Osteoblast (primary cell): ENCODE measurements at regions not wholly inside any gene's neighbourhood (a gene's known extent, or its start where the extent isn't known, plus 50 kb on each side); places are given as distances from the start of the nearest gene placed in this dataset.

Source experiments
- DNase-seq: peaks from one replicate; pipeline ENCODE4 v3.0.0; 2011; ENCODE audit warnings: low spot score, mixed read lengths; ENCODE audit not compliant: insufficient read length; ENCODE audit errors: missing footprints
- H2AFZ ChIP-seq: 2 replicates; pipeline ENCODE4 v1.6.0; 2011; ENCODE audit warnings: mild to moderate bottlenecking, low read length
- H3K27ac ChIP-seq: 2 replicates; pipeline ENCODE4 v1.5.1; 2011; ENCODE audit warnings: mild to moderate bottlenecking, low read depth, low read length, moderate library complexity
- H3K27me3 ChIP-seq: 2 replicates; pipeline ENCODE4 v1.6.0; 2012; ENCODE audit warnings: mild to moderate bottlenecking, control low read depth, inconsistent platforms, low read length, moderate library complexity; ENCODE audit not compliant: insufficient read depth
- H3K36me3 ChIP-seq: 2 replicates; pipeline ENCODE4 v1.5.1; 2011; ENCODE audit warnings: mild to moderate bottlenecking, low read length, control low read depth, moderate library complexity; ENCODE audit not compliant: insufficient read depth
- H3K4me1 ChIP-seq: 2 replicates; pipeline ENCODE4 v1.5.1; 2011; ENCODE audit warnings: mild to moderate bottlenecking, low read length, control low read depth, moderate library complexity; ENCODE audit not compliant: insufficient read depth
- H3K4me2 ChIP-seq: 2 replicates; pipeline ENCODE4 v1.6.0; 2011; ENCODE audit warnings: mild to moderate bottlenecking, low read length; ENCODE audit not compliant: insufficient read depth
- H3K4me3 ChIP-seq: fragments of 200-600 bp; sonication (generic); 3 replicates; pipeline ENCODE4 v1.5.1; 2012; ENCODE audit warnings: mild to moderate bottlenecking, low read length, inconsistent platforms; ENCODE audit not compliant: insufficient read depth
- H3K79me2 ChIP-seq: 2 replicates; pipeline ENCODE4 v1.6.0; 2012; ENCODE audit warnings: mild to moderate bottlenecking, low read length, control low read depth, inconsistent platforms; ENCODE audit not compliant: insufficient read depth
- H3K9me3 ChIP-seq: 2 replicates; pipeline ENCODE4 v1.5.1; 2011; ENCODE audit warnings: low read depth, low read length, control low read depth
- H4K20me1 ChIP-seq: 2 replicates; pipeline ENCODE4 v1.6.0; 2012; ENCODE audit warnings: mild to moderate bottlenecking, low read length, control low read depth; ENCODE audit not compliant: insufficient read depth
- TF ChIP-seq, protein P1 (sequence below): IDR thresholded peaks from 2 replicates; pipeline ENCODE4 v1.5.1; 2011; ENCODE audit warnings: mild to moderate bottlenecking, low read depth, low read length, moderate library complexity; ENCODE audit errors: extremely low read depth

- peaks cover 4% of the 10 kb centered on the region for H3K9me3 ChIP-seq
- H4K20me1 ChIP-seq, result no peaks in the 10 kb centered on the region
- no peak overlapping the region for H2AFZ ChIP-seq
- H3K36me3 ChIP-seq, result no peaks in the 10 kb centered on the region
- H3K27ac ChIP-seq, result no peak overlapping the region
- H3K4me3 ChIP-seq, result no peak overlapping the region
- TF ChIP-seq, protein P1, sequence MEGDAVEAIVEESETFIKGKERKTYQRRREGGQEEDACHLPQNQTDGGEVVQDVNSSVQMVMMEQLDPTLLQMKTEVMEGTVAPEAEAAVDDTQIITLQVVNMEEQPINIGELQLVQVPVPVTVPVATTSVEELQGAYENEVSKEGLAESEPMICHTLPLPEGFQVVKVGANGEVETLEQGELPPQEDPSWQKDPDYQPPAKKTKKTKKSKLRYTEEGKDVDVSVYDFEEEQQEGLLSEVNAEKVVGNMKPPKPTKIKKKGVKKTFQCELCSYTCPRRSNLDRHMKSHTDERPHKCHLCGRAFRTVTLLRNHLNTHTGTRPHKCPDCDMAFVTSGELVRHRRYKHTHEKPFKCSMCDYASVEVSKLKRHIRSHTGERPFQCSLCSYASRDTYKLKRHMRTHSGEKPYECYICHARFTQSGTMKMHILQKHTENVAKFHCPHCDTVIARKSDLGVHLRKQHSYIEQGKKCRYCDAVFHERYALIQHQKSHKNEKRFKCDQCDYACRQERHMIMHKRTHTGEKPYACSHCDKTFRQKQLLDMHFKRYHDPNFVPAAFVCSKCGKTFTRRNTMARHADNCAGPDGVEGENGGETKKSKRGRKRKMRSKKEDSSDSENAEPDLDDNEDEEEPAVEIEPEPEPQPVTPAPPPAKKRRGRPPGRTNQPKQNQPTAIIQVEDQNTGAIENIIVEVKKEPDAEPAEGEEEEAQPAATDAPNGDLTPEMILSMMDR, result no peak
- H3K27me3 ChIP-seq, result no peaks in the 10 kb centered on the region
- H3K4me2 ChIP-seq, result no peak overlapping the region
- DNase-seq, result no peak
- no peaks in the 10 kb centered on the region for H3K79me2 ChIP-seq
- H3K4me1 ChIP-seq, result no peaks in the 10 kb centered on the region
Measured at GRCh38 chr21:41048623-41049022, 119.3 kb upstream of the BACE2 start.

GRCh38 chr21:41052820-41053555, 115.0 kb upstream of the BACE2 start:
- no peak overlapping the region for H3K4me2 ChIP-seq
- H2AFZ ChIP-seq, result no peak overlapping the region
- TF ChIP-seq, protein P1, result no peak
- no peak for DNase-seq
- H3K4me1 ChIP-seq, result no peaks in the 10 kb centered on the region
- no peaks in the 10 kb centered on the region for H3K27me3 ChIP-seq
- no peaks in the 10 kb centered on the region for H3K36me3 ChIP-seq
- H3K9me3 ChIP-seq, result peaks cover 4% of the 10 kb centered on the region
- H4K20me1 ChIP-seq, result no peaks in the 10 kb centered on the region
- H3K27ac ChIP-seq, result no peak overlapping the region
- no peak overlapping the region for H3K4me3 ChIP-seq
- no peaks in the 10 kb centered on the region for H3K79me2 ChIP-seq

DNA sequence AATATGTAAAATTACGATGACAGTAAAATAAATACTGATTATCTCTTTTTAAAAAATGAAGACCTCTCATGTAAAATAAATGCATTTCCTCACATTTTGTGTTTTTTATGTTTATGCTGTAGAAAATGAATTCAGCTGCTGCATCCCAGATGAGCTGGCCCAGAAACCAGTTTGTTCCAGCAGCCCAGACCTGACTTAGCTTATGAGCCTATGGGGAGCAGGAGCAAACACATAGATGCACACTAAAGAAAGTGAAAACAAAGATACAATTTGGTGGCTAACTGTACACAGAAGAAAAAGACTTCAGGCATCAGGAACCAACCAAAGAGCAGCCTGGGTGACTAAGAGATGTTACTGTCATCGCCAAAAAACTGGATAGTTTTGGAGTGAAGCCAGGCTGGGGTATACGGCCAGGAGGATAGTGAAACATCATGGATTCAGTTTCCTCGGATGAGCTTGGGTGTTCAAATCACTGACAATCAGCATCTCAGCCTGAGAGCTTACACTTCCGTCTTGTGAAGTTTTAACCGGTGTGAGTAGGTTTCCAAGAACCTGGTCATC, 113.9 kb upstream of the BACE2 start:
- no peaks in the 10 kb centered on the region for H3K27me3 ChIP-seq
- no peaks in the 10 kb centered on the region for H3K79me2 ChIP-seq
- DNase-seq, result no peak
- H3K4me1 ChIP-seq, result no peaks in the 10 kb centered on the region
- H3K27ac ChIP-seq, result no peak overlapping the region
- peaks cover 4% of the 10 kb centered on the region for H3K9me3 ChIP-seq
- no peaks in the 10 kb centered on the region for H3K36me3 ChIP-seq
- no peaks in the 10 kb centered on the region for H4K20me1 ChIP-seq
- TF ChIP-seq, protein P1, result no peak
- H2AFZ ChIP-seq, result no peak overlapping the region
- no peak overlapping the region for H3K4me2 ChIP-seq
- H3K4me3 ChIP-seq, result no peak overlapping the region

DNA sequence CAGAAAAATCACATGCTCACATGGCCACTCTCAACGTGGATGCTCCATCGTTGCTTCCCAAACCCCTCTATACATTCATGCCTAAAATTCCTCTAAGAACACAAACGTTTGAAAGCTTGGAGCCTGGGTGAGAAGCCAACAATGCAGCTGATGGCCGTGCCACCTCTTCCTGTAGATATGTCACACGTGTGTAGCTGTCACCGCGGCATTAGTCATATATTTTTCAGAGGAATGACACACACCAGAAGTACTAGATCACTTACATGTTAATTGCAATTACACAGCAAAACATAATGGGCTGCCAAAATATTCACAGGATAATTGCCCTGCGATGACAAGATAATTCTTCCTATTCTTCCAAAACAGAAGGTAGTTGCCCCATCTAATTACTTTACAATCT, 112.7 kb upstream of the BACE2 start:
- Histone ChIP-seq H3K9me3 (peaks cover 4% of the 10 kb centered on the region), H2AFZ (no peak overlapping the region), H3K27ac (no peak overlapping the region), H3K27me3 (no peaks in the 10 kb centered on the region), H3K4me1 (no peaks in the 10 kb centered on the region), H3K36me3 (no peaks in the 10 kb centered on the region), H3K4me2 (no peak overlapping the region), H3K79me2 (no peaks in the 10 kb centered on the region), H3K4me3 (no peak overlapping the region), H4K20me1 (no peaks in the 10 kb centered on the region)
- DNase-seq, result no peak
- TF ChIP-seq, protein P1, result no peak
